ENCODE measurements at regions not wholly inside any gene's neighbourhood (a gene's known extent, or its start where the extent isn't known, plus 50 kb on each side); places are given as distances from the start of the nearest gene placed in this dataset.
"Not testable (repeated sequence)": the region's sequence is repeated elsewhere in the genome, so short reads cannot be mapped to it uniquely, and the experiment has no call there.

- peaks cover 9% of the 10 kb centered on the region for H3K4me1 Mint-ChIP-seq
- no peaks in the 10 kb centered on the region for H3K9me3 Mint-ChIP-seq
- DNase-seq = no peak
- H3K27ac Mint-ChIP-seq = no peak overlapping the region
- no peaks in the 10 kb centered on the region for H3K36me3 Mint-ChIP-seq (ENCODE audit: low read depth)
- H3K4me3 Mint-ChIP-seq = no peak overlapping the region
- TF ChIP-seq CTCF (IDR thresholded peaks at IDR 0.05) = no peak
- H3K27me3 Mint-ChIP-seq (ENCODE audit: low read depth, poor library complexity) = peaks cover 9% of the 10 kb centered on the region
Measured at GRCh38 chr16:66091471-66091891, 275.0 kb upstream of the CDH5 start.

DNA sequence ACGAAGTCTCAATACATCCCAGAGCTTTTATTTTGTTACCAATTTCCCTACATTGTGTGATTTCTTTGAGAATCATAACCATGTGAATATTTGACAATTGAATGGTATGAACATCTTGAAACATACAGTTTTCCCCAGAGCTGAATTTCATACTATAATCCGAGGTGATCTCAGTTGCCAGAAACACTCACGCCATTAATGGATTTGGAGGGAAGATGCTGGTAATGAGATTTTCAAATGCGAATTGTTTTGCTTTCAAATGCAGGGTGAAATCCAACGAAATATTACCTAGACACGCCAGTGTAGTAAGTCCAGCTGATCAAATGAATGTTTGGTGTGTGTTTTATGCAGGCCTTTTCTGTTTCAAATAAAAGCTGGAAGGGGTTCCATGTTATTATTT, 277.8 kb upstream of the CDH5 start:
- no peak for TF ChIP-seq CTCF (IDR thresholded peaks at IDR 0.05)
- peaks cover 15% of the 10 kb centered on the region for H3K4me1 Mint-ChIP-seq
- H3K4me3 Mint-ChIP-seq = no peak overlapping the region
- H3K27ac Mint-ChIP-seq = no peak overlapping the region
- peaks cover 9% of the 10 kb centered on the region for H3K27me3 Mint-ChIP-seq (ENCODE audit: low read depth, poor library complexity)
- H3K36me3 Mint-ChIP-seq (ENCODE audit: low read depth) = no peaks in the 10 kb centered on the region
- no peaks in the 10 kb centered on the region for H3K9me3 Mint-ChIP-seq
- DNase-seq = no peak

DNA sequence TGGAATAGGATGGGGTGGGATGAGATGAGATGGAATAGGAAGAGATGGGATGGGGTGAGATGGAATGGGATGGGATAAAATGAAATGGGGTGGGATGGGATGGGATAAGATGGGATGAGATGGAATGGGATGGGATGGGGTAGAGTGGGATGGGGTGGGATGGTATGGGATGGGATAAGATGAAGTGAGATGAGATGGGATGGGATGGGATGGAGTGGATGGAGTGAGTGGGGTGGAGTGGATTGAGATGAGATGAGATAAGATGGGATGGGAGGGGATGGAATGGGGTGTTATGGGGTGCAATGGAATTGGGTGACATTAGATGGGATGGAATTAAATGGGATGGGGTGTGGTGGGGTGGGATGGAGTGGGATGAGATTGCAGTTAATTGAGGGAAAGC, 279.2 kb upstream of the CDH5 start:
- no peak for TF ChIP-seq CTCF (IDR thresholded peaks at IDR 0.05)
- no peak overlapping the region for H3K27ac Mint-ChIP-seq

DNA sequence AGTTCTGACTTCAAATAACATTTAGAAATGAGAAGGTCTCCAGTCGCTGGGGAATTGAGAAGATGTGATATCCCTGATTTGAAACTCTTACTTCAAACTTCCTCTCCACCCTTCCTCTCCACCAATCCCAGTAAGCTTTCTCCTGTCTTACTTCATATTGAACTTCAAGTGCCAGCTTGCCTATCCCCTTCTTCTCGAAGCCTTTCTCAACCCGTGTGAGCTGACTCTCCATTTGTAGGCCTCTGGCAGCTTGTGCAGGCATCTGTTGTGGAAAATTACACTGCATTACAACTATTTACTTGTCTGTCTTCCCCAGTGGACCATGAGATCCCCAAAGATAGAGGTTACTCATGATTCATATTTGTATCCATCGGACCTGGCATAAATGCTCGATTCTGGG, 280.8 kb upstream of the CDH5 start:
- no peak for DNase-seq
- H3K27me3 Mint-ChIP-seq (ENCODE audit: low read depth, poor library complexity) = peaks cover 12% of the 10 kb centered on the region
- H3K4me3 Mint-ChIP-seq = no peak overlapping the region
- peaks cover 11% of the 10 kb centered on the region for H3K4me1 Mint-ChIP-seq
- no peaks in the 10 kb centered on the region for H3K9me3 Mint-ChIP-seq
- TF ChIP-seq CTCF (IDR thresholded peaks at IDR 0.05) = no peak
- H3K36me3 Mint-ChIP-seq (ENCODE audit: low read depth) = no peaks in the 10 kb centered on the region
- no peak overlapping the region for H3K27ac Mint-ChIP-seq

More for the DNA sequence above, 279.2 kb upstream of the CDH5 start:
- Mint-ChIP-seq H3K4me3 (no peak overlapping the region), H3K36me3 (ENCODE audit: low read depth) (no peaks in the 10 kb centered on the region), H3K27me3 (ENCODE audit: low read depth, poor library complexity) (peaks cover 9% of the 10 kb centered on the region), H3K4me1 (peaks cover 19% of the 10 kb centered on the region), H3K9me3 (no peaks in the 10 kb centered on the region)
- DNase-seq = no peak

DNA sequence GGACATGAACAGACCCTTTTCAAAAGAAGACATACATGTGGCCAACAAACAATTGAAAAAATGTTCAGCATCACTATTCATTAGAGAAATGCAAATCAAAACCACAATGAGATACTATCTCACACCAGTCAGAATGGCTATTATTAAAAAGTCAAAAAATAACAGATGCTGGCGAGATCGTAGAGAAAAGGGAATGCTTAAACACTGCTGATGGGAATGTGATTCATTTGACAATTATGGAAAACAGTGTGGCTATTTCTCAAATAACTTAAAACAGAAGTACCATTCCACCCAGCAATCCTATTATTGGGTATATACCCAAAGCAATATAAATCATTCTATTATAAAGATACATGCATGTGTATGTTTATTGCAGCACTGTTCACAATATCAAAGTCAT, 281.8 kb upstream of the CDH5 start:
- peaks cover 12% of the 10 kb centered on the region for H3K27me3 Mint-ChIP-seq (ENCODE audit: low read depth, poor library complexity)
- H3K4me3 Mint-ChIP-seq; H3K27ac Mint-ChIP-seq; H3K36me3 Mint-ChIP-seq (ENCODE audit: low read depth); DNase-seq; H3K9me3 Mint-ChIP-seq: not testable (repeated sequence)
- peaks cover 11% of the 10 kb centered on the region for H3K4me1 Mint-ChIP-seq

- Mint-ChIP-seq H3K4me1 (peaks cover 11% of the 10 kb centered on the region), H3K4me3 (no peak overlapping the region), H3K27me3 (ENCODE audit: low read depth, poor library complexity) (peaks cover 12% of the 10 kb centered on the region), H3K27ac (no peak overlapping the region), H3K36me3 (ENCODE audit: low read depth) (no peaks in the 10 kb centered on the region), H3K9me3 (no peaks in the 10 kb centered on the region)
- TF ChIP-seq CTCF (IDR thresholded peaks at IDR 0.05) = no peak
- DNase-seq = no peak
Measured at GRCh38 chr16:66084306-66084705, 282.2 kb upstream of the CDH5 start.
